GM18517 (cell line): ENCODE measurements at regions not wholly inside any gene's neighbourhood (a gene's known extent, or its start where the extent isn't known, plus 50 kb on each side); places are given as distances from the start of the nearest gene placed in this dataset.
"Not testable (repeated sequence)": the region's sequence is repeated elsewhere in the genome, so short reads cannot be mapped to it uniquely, and the experiment has no call there.

Source experiments
- ATAC-seq: cut with Tn5 transposase; IDR thresholded peaks from one replicate; pipeline ENCODE4 v1.9.1; 2021; ENCODE audit warnings: mild to moderate bottlenecking, moderate library complexity; ENCODE audit not compliant: unreplicated experiment

GRCh38 chr12:67716817-67717216, 68.3 kb downstream of the DYRK2 start:
- ATAC-seq: no peak

GRCh38 chr12:67719303-67719702, 70.8 kb downstream of the DYRK2 start:
- ATAC-seq: not testable (repeated sequence)

- no peak for ATAC-seq
These were observed 71.9 kb downstream of the DYRK2 start for GRCh38 chr12:67720351-67720856.

GRCh38 chr12:67721248-67721647, 72.7 kb downstream of the DYRK2 start:
- no peak for ATAC-seq

DNA sequence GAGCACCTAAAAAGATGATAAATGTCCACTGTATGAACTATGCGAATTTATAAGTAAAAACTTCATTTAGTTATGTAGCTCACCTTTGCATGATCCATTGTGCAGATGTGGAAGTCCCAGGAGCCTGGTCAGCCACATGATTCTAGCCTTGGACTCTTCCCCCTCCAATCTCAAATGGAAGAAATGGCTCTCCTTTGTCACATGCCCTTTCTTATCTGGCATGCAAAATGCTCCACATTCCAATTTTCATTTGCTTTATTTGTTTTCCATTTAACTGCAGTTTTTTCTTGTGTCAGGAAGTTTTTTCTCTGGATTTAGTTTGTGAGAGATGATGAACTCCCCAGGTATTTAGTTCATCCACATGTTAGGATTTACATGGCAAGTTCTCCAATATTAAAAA, 73.8 kb downstream of the DYRK2 start:
- no peak for ATAC-seq

GRCh38 chr12:67726868-67727267, 78.3 kb downstream of the DYRK2 start:
- no peak for ATAC-seq

- ATAC-seq: no peak
These were observed 79.4 kb downstream of the DYRK2 start for GRCh38 chr12:67727702-67728666.

- no peak for ATAC-seq
These were observed 84.3 kb downstream of the DYRK2 start for GRCh38 chr12:67732857-67733256.

DNA sequence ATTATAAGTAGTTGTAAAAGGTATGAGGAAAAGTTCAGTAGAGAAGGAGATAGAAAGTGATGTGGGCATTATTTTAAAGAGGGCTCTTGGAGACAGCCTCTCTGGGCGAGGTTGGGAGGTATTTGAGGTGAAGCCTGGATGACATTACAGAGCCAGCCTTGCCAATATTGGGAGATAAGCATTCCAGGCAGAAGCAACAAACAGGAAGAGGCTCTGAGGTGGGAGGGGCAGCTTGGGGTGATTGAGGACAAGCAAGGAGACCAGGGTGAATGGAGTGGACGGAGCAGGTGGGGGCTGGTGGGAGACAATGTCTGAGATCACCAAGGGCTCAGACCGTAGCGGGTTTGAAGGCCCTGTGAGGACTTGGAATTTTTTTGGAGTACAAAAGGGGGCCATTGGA, 87.3 kb downstream of the DYRK2 start:
- no peak for ATAC-seq

DNA sequence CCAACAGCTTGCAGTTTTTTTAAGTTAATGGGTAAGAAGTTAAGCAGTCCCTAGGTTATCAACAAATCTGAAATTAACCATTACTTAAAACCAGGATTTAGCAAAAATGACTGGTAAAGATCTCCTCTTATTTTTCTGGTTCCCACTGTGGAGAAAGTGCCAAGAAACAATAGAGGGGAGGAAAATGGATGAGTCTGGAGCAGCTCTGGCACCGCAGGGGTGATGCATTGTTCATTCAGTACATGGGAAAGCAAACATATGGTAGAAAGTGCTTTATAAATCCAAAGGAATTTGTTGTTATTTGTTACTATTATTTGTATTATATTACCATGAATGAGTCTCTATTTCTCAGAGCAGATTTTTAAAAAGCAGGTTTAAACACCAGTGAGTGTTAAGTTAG, 92.2 kb downstream of the DYRK2 start:
- ATAC-seq: no peak

GRCh38 chr12:67741270-67741669, 92.7 kb downstream of the DYRK2 start:
- ATAC-seq: no peak

GRCh38 chr12:67742461-67742860, 93.9 kb downstream of the DYRK2 start:
- ATAC-seq: no peak

DNA sequence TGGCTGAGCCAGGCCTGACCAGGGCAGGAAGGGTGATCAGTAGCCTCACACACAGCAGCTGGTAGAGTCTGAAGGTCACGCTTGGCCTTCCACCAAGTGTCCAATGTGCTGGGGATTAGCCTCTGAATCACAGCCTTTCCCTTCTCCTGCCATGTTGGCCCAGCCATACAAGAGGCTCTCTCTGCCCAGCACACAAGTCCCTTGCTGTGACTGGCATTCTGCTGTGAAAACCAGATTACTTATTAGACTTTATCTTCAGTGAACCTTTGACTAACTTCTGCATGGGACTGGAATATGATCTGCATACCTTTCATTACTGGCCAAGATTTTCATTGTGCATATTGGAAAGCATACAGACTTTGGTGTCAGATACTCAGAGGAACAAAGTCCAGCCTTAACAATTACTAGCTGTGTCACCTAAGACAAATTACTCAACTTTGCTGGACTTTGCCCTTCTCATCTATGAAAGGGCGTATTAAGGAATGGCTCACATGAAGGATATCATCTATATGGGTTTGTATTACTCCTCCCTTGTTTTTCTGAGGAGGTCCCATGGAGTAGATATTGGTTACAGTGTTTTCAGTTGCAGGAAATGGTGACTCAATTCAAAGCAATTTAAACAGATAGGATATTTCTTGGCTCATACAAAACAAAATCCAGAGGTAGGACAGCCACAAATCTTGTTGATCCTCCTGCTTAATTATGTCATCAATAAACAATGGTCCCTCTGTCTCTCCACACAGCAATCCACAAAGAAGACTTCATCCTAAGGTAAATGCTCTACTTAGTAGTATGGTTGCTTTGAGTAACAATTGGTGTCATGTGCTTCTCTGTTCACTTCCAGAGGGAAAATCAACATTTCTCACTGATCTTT, 99.6 kb downstream of the DYRK2 start:
- no peak for ATAC-seq

GRCh38 chr12:67748743-67749040, 100.1 kb downstream of the DYRK2 start:
- no peak for ATAC-seq

GRCh38 chr12:67750513-67751183, 102.1 kb downstream of the DYRK2 start:
- ATAC-seq: no peak

- no peak for ATAC-seq
These were observed 102.9 kb downstream of the DYRK2 start for GRCh38 chr12:67751381-67751928.

- ATAC-seq: no peak
These were observed 103.7 kb downstream of the DYRK2 start for GRCh38 chr12:67752226-67752732.

DNA sequence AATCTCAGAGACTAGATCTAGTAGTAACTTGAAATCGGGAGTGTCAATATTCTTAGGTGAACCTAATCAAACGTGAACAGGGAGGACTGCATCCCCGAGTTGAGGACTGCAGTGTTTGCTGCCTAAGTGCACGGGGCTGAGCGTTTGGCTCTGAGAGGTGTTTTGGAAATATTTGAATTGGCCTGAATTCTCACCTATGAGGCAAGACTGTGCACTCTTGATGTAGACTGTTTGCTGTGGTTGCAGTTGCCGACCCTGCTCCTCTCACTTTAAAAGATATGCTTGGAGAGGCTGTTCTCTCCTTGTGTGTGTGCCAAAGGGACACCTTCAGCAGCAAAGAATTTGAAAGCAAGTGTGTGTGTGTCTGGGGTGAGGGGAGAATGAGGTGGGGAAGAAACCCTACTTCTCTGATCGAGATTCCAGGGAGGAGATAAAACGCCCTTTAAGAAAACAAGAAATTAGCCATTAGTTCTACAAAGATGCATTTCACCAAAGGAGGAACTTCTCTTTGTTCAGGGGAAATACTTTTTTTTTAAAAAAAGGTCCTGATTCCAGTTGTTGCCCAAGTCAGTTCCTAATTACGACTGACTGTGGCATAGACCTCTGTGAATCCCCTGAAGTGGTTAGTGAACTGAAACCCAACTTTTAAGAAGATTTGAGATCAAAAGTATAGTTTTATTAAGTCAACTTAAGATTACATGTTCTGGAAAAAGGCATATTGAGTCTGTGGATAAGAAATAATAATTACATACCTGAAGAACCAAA, 106.6 kb downstream of the DYRK2 start:
- no peak for ATAC-seq

- peak; percentile 11 for ATAC-seq
These were observed 109.1 kb downstream of the DYRK2 start for GRCh38 chr12:67757651-67758050.

DNA sequence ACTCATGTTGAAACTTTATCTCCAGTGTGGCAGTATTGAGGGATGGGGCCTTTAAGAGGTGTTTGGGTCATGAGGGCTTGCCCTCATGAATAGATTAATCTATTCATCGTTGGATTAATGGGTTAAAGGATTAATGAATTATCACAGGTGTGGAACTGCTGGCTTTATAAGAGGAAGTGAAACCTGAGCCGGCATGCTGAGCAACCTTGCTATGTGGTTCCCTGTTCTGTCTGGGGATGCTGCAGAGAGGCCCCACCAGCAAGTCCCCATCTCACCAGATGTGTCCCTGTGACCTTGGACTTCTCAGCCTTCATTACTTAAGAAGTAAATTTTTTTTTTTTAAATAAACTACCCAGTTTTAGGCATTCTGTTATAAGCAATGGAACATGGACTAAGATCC, 109.6 kb downstream of the DYRK2 start:
- ATAC-seq: peak; percentile 97
